Lower leg skin (tissue), 3 donors: ENCODE measurements at regions not wholly inside any gene's neighbourhood (a gene's known extent, or its start where the extent isn't known, plus 50 kb on each side); places are given as distances from the start of the nearest gene placed in this dataset.

Source experiments
- CTCF ChIP-seq, 3 donors: fragments of 450-650 bp; IDR thresholded peaks; one replicate each; pipeline ENCODE4 v1.5.1; 2016; ENCODE audit warnings: antibody characterized with exemption in 3 of 3, mild to moderate bottlenecking in 3 of 3, moderate library complexity in 2 of 3
- POLR2A ChIP-seq, 2 donors: fragments of 450-650 bp; IDR thresholded peaks; one replicate each; pipeline ENCODE4 v1.6.1; 2016 to 2017; ENCODE audit warnings: antibody characterized with exemption in 2 of 2, mild to moderate bottlenecking in 1 of 2, moderate library complexity in 1 of 2

- no peak for TF ChIP-seq CTCF (IDR thresholded peaks at IDR 0.05)
- no peak for TF ChIP-seq POLR2A (IDR thresholded peaks at IDR 0.05)
These were observed 82.8 kb upstream of the TLE1 start for GRCh38 chr9:81772144-81772543.
